ENCODE measurements at regions not wholly inside any gene's neighbourhood (a gene's known extent, or its start where the extent isn't known, plus 50 kb on each side); places are given as distances from the start of the nearest gene placed in this dataset.

DNA sequence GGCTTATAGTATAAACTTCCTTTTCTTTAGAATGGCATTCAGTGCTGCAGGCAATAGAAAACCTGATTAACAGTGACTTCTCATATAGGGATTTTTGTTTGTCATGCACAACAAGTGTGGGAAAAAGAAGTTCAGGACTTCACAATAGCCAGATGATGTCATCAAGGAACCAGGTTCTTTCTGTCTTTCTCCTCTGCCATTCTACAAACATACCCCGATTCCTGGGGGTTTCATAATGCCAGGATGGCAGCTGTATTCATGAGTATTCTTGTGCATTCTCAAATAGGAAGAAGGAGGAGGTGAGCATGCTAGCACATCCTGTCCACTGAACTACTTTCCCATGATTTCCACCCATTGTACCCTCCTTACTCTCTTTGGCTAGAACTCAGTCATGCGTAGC lies 182.7 kb upstream of the EEA1 start:
- Histone ChIP-seq H4K8ac (ENCODE audit: extremely low read depth, insufficient read depth, low read length) (no peak overlapping the region), H3K79me2 (ENCODE audit: control insufficient read depth in 1 of 2, insufficient read depth in 2 of 2, low read length in 2 of 2) (no peaks in the 10 kb centered on the region), H3K9me3 (ENCODE audit: insufficient read depth in 2 of 2, low read depth in 1 of 2, low read length in 1 of 2) (no peaks in the 10 kb centered on the region), H3K4ac (replicated peaks; ENCODE audit: insufficient read length, low read depth, low read length) (no peak overlapping the region), H3K79me1 (ENCODE audit: low read depth, low read length) (no peaks in the 10 kb centered on the region), H3K14ac (ENCODE audit: insufficient read length) (no peak overlapping the region), H3K27me3 (replicated peaks in 1 of 4; ENCODE audit: control insufficient read depth in 3 of 4, extremely low read depth in 1 of 4, insufficient read depth in 3 of 4, low read length in 3 of 4) (no peaks in the 10 kb centered on the region), H3K4me3 (ENCODE audit: extremely low read depth in 1 of 4, insufficient read depth in 2 of 4, low read depth in 3 of 4, low read length in 4 of 4) (no peak overlapping the region), H3K4me2 (ENCODE audit: insufficient read depth in 1 of 2, low read depth in 2 of 2, low read length in 2 of 2) (no peak overlapping the region), H3K23me2 (ENCODE audit: low read depth, low read length) (no peaks in the 10 kb centered on the region), H2BK20ac (ENCODE audit: low read length) (no peak overlapping the region), H3K23ac (ENCODE audit: insufficient read length) (no peak overlapping the region), H3K36me3 (ENCODE audit: control insufficient read depth in 2 of 4, insufficient read depth in 4 of 4, low read length in 3 of 4) (no peaks in the 10 kb centered on the region), H2AFZ (ENCODE audit: low read length) (no peak overlapping the region), H2AK5ac (ENCODE audit: low read depth, low read length) (no peak overlapping the region), H2BK5ac (ENCODE audit: low read depth, low read length) (no peak overlapping the region), H4K91ac (replicated peaks; ENCODE audit: insufficient read length, low read length) (no peak overlapping the region), H2BK12ac (ENCODE audit: low read depth, low read length) (no peak overlapping the region), H3K18ac (ENCODE audit: extremely low read depth, low read length) (no peak overlapping the region), H3K4me1 (replicated peaks in 1 of 4; ENCODE audit: control insufficient read depth in 3 of 4, insufficient read depth in 4 of 4, low read length in 3 of 4) (peaks cover 0 to 3% (median 0%) of the 10 kb centered on the region in 4 experiments; a peak in 2 of 7 replicates), H3K56ac (replicated peaks; ENCODE audit: insufficient read length, low read depth, low read length) (no peak overlapping the region), H4K20me1 (replicated peaks in 1 of 2; ENCODE audit: control insufficient read depth in 1 of 2, insufficient read depth in 2 of 2, low read length in 2 of 2) (no peaks in the 10 kb centered on the region), H4K5ac (ENCODE audit: insufficient read length, low read depth, low read length) (no peak overlapping the region), H3K27ac (ENCODE audit: low read depth, low read length) (no peak overlapping the region), H2BK120ac (replicated peaks; ENCODE audit: low read depth, low read length) (no peak overlapping the region), H2BK15ac (ENCODE audit: low read length) (no peak overlapping the region), H3K9ac (replicated peaks in 1 of 4; ENCODE audit: extremely low read depth in 1 of 4, low read depth in 3 of 4, low read length in 3 of 4) (no peak overlapping the region)
- POLR2A ChIA-PET (ENCODE audit: partially characterized antibody): no interaction called here
- DNase-seq (ENCODE audit: low read depth in 1 of 2, low spot score in 2 of 2) (no peak), FAIRE-seq (no peak)
- TF ChIP-seq POLR2AphosphoS5 (IDR thresholded peaks at IDR 0.05; ENCODE audit: low read depth, low read length): no peak
- no peak for TF ChIP-seq SRF (IDR thresholded peaks at IDR 0.05; ENCODE audit: low read depth, low read length)
- WGBS, 2 experiments (ENCODE audit: extremely low coverage in 1 of 2, insufficient coverage in 1 of 2, insufficient read length in 1 of 2, insufficient replicate concordance in 2 of 2, low coverage in 1 of 2, low lambda C conversion rate in 2 of 2, missing lambda C conversion rate in 1 of 2): 89% methylated on average over 2 of the region's 2 CpGs; no CpG with 5 or more reads in 1 of the 2 experiments
- CTCF ChIA-PET (ENCODE audit: partially characterized antibody): interaction anchor here (6.8 kb wide), 1 partner anchor 14 kb away, joined by 56 read pairs; no protein-coding TSS in a partner anchor

Data from H1 (cell line).